NCI-H2196 treated with DMSO at 0.1 percent for 48 hours (cell line): ENCODE measurements at regions not wholly inside any gene's neighbourhood (a gene's known extent, or its start where the extent isn't known, plus 50 kb on each side); places are given as distances from the start of the nearest gene placed in this dataset.

Experiments
- DNase-seq: peaks from one replicate; lab custom pipeline; 2025; ENCODE audit not compliant: unreplicated experiment; lab: John Stamatoyannopoulos, UW

- DNase-seq: no peak
Observed at GRCh38 chr13:30151388-30151787, 156.0 kb downstream of the KATNAL1 start.

- no peak for DNase-seq
Observed at GRCh38 chr13:30149248-30149647, 158.1 kb downstream of the KATNAL1 start.

DNA sequence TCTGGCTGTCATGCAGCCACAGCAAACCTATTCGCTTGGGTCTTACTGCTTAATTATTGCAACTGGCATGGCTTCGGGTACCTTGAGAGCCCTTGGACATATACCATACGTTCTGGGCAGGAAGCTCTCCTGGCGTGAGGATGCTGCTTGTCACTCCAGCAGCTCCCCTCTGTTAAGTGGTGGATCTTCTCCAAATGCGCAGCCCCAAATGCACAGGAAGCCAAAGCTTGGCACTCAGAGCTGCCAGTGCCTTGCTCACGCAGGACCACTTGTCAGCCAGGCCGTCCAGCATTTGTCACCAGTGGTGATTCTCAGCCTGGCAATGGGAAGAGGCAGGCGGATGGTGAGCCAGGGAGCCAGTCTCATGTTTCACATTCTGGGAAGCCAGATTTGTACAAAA, 158.6 kb downstream of the KATNAL1 start:
- no peak for DNase-seq

DNA sequence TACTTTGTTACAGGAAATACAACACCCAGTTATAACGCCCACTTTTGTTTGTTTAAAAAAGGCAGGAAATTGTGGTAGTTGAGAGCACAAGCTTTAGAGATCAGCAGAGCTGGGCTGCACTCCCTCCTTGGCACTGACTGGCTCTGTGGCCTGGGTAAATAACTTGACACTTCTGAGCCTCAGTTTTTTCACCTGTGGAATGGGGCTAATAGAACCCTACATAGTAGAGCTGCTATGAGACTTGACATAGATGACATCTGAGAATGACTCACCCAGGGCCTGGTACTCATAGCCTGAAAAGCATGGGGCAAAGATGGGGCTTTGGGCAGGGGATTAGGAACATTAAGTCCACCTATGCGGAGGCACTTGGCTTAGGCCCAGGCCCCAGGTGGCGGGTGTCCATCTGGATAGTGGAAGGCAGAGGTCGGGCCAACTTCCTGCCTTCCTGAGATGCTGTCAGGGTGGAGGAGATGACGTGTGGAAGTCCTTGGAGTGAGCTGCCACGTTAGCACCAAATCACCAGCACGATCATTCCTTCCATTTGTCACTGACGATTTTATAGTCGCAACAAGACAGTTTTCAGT, 159.1 kb downstream of the KATNAL1 start:
- DNase-seq: no peak

DNA sequence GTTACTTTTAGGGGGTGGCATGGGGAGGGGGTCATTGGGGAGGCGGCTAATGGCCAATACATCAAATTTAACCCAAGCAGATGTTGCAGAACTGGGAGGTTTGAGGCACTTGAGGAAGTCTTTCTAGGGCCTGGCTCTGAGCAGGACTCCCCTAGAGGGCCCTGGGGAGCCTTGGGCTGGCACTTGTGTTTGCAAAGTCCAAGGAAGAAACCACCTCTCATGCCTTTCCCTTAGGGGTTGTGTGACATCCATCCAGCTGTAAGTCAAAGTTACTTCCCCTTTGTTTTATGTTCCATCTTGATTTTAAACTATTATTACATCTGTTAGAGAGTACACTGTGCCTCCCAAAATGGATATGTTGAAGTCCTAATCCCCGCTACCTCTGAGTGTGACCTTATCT, 159.9 kb downstream of the KATNAL1 start:
- no peak for DNase-seq

GRCh38 chr13:30147015-30147414, 160.3 kb downstream of the KATNAL1 start:
- DNase-seq: no peak

DNA sequence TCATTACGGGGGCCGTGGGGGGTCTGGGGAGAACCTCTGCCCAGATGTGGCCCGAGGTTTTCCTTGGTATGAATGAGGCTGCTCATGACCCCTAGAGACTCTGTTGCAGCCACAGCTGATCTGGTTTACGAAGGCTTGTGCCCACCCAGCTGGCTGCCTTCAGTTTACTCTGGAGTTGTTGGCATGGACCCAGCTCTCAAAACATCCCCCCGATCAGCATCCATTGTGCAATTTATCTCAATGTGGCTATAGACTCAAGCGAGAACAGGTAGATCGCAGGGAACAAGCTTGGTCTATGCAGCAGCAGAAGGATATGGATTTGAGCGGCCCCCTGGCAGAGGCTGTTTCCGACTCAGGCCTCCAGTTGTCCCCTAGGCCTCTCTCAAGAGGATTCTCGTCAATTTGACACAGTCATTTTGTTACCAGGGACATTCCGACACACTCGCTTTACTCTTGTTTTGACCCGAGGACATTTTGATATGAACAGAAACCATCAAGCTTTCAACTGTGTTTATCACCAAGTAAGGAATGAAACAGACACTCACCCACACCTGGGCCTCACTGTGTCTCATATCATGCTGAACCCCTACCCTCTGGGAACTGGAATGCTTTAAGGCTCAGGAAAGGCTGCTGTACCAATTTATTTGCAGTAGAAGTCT, 161.5 kb downstream of the KATNAL1 start:
- no peak for DNase-seq

DNA sequence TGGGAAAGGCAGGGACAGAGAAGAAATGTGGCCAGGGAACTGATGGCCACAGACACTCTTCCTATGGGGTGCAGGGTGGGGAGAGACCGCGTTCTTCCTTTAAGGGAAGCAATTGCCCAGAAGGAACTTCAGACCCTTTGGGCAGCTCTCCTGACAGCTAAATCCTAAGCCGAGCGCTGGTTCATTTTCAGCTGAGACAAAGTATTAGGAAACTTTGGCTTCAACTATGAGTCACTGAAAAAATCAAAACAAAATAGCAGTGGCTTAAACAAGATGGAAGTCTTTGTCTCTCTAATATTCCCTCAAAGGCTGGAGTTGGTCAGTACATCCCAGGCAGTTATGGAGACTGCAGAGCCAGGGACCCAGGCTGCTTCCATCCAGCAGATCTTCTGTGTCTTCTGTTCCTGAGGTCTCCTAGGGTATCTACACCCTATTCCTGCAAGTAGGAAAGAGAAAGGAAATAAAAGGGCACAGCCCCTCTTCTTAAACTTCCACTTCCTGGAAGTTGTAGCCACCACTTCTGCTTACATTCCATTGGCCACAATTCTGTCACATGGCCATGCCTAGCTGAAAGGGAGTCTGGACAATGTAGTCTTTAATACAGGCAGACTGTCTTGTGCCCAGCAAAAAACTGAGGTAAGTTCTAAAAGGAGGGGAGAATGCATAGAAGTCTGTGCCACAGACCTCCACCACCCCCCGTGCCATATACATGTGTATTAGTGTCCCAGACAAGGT, 163.5 kb downstream of the KATNAL1 start:
- DNase-seq: no peak

GRCh38 chr13:30142486-30143211, 164.7 kb downstream of the KATNAL1 start:
- no peak for DNase-seq

GRCh38 chr13:30141775-30142485, 165.4 kb downstream of the KATNAL1 start:
- DNase-seq: no peak

- DNase-seq: no peak
Observed at GRCh38 chr13:30140973-30141372, 166.4 kb downstream of the KATNAL1 start.

GRCh38 chr13:30138511-30138910, 168.8 kb downstream of the KATNAL1 start:
- no peak for DNase-seq

- DNase-seq: no peak
Observed at GRCh38 chr13:30135868-30136267, 171.5 kb downstream of the KATNAL1 start.

DNA sequence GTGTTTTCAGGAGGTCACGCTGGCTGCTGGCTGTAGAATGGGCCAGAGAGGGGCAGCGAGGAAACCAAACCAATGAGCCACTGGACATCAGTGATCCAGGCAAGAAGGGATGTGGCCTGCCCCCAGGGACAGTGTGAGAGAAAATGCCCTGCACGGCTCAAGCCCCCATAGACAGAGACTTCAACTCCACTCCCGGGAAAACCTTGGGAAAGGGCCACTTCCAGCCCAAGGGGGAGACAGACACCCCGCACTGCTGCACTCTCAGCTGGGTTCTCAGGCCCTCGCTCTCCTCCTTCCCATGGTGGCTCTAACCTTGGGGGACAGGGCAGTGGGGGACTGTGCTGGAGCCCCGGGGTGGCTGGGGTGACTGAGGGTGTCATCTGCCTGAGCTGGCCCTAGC, 172.0 kb downstream of the KATNAL1 start:
- no peak for DNase-seq

GRCh38 chr13:30134578-30134977, 172.8 kb downstream of the KATNAL1 start:
- DNase-seq: no peak

- DNase-seq: no peak
Observed at GRCh38 chr13:30133996-30134395, 173.4 kb downstream of the KATNAL1 start.

GRCh38 chr13:30133554-30133912, 173.8 kb downstream of the KATNAL1 start:
- no peak for DNase-seq

- peak; percentile 63 for DNase-seq
Observed at GRCh38 chr13:30132623-30133553, 174.5 kb downstream of the KATNAL1 start.

GRCh38 chr13:30129411-30129810, 177.9 kb downstream of the KATNAL1 start:
- no peak for DNase-seq

DNA sequence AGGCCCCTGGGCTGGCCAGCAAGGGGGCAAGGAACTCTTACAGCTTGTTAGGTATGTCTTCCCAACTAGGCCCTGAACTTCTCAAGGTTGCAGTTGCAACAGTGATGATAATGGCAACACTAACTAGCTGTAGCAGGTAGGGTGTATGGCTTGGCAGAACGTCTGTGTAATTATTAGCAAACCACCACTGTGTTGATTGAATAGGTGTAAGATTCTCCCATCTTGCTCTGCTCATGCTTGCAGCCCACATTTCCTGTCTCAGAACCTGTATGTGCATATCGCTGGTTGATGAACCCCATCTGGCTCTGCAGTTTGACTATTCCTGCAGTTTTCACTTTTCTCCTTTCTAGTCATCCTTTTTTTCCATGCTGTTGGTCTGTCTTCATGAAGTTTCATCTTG, 178.8 kb downstream of the KATNAL1 start:
- DNase-seq: no peak
